Type B pancreatic cell (in vitro differentiated cells): ENCODE measurements at regions not wholly inside any gene's neighbourhood (a gene's known extent, or its start where the extent isn't known, plus 50 kb on each side); places are given as distances from the start of the nearest gene placed in this dataset.

Experiments
- DNase-seq: peaks from one replicate; pipeline ENCODE4 v3.0.0; 2021; ENCODE audit warnings: mixed read lengths; ENCODE audit not compliant: unreplicated experiment; ENCODE audit errors: extremely low spot score
- H3K27ac Mint-ChIP-seq: 2 replicates; pipeline ENCODE4 v1.8.0; 2021; ENCODE audit warnings: mild to moderate bottlenecking, mixed read lengths
- H3K27me3 Mint-ChIP-seq: 2 replicates; pipeline ENCODE4 v1.8.0; 2021; ENCODE audit warnings: mixed read lengths
- H3K36me3 Mint-ChIP-seq: 2 replicates; pipeline ENCODE4 v1.8.0; 2021; ENCODE audit warnings: mixed read lengths
- H3K4me1 Mint-ChIP-seq: one replicate; pipeline ENCODE4 v1.8.0; 2021; ENCODE audit warnings: mixed read lengths; ENCODE audit not compliant: unreplicated experiment
- H3K4me3 Mint-ChIP-seq: 2 replicates; pipeline ENCODE4 v1.8.0; 2021; ENCODE audit warnings: mild to moderate bottlenecking, mixed read lengths
- H3K9me3 Mint-ChIP-seq: 2 replicates; pipeline ENCODE4 v1.8.0; 2021; ENCODE audit warnings: mixed read lengths
- CTCF ChIP-seq: fragments of 200-600 bp; sonication (generic); conservative IDR thresholded peaks from 2 replicates; pipeline ENCODE4 v1.5.0; 2021; ENCODE audit warnings: antibody characterized with exemption, mild to moderate bottlenecking

- no peak for DNase-seq
- no peaks in the 10 kb centered on the region for H3K36me3 Mint-ChIP-seq
- TF ChIP-seq CTCF, result no peak
- no peaks in the 10 kb centered on the region for H3K9me3 Mint-ChIP-seq
- H3K4me1 Mint-ChIP-seq, result peaks cover 13% of the 10 kb centered on the region
- H3K27ac Mint-ChIP-seq, result no peak overlapping the region
- no peak overlapping the region for H3K4me3 Mint-ChIP-seq
- H3K27me3 Mint-ChIP-seq, result no peaks in the 10 kb centered on the region
Observed at GRCh38 chr5:124549891-124550436, 196.5 kb downstream of the ZNF608 start.

- Mint-ChIP-seq H3K4me3 (no peak overlapping the region), H3K36me3 (no peaks in the 10 kb centered on the region), H3K27ac (no peak overlapping the region), H3K27me3 (peaks cover 4% of the 10 kb centered on the region), H3K9me3 (no peaks in the 10 kb centered on the region), H3K4me1 (peaks cover 4% of the 10 kb centered on the region)
- DNase-seq, result no peak
- no peak for TF ChIP-seq CTCF
Observed at GRCh38 chr5:124546643-124547042, 199.8 kb downstream of the ZNF608 start.

- Mint-ChIP-seq H3K4me1 (no peaks in the 10 kb centered on the region), H3K27ac (no peak overlapping the region), H3K36me3 (no peaks in the 10 kb centered on the region), H3K27me3 (peaks cover 7% of the 10 kb centered on the region), H3K4me3 (no peak overlapping the region), H3K9me3 (peaks cover 4% of the 10 kb centered on the region)
- TF ChIP-seq CTCF, result no peak
- DNase-seq, result no peak
Observed at GRCh38 chr5:124544366-124545055, 201.9 kb downstream of the ZNF608 start.

GRCh38 chr5:124538931-124539330, 207.5 kb downstream of the ZNF608 start:
- H3K27ac Mint-ChIP-seq, result no peak overlapping the region
- no peak overlapping the region for H3K4me3 Mint-ChIP-seq
- peaks cover 7% of the 10 kb centered on the region for H3K27me3 Mint-ChIP-seq
- H3K36me3 Mint-ChIP-seq, result no peaks in the 10 kb centered on the region
- no peak for DNase-seq
- H3K4me1 Mint-ChIP-seq, result peaks cover 15% of the 10 kb centered on the region
- peaks cover 9% of the 10 kb centered on the region for H3K9me3 Mint-ChIP-seq
- no peak for TF ChIP-seq CTCF

GRCh38 chr5:124538191-124538590, 208.2 kb downstream of the ZNF608 start:
- H3K27me3 Mint-ChIP-seq, result peaks cover 7% of the 10 kb centered on the region
- no peak for DNase-seq
- no peak for TF ChIP-seq CTCF
- H3K36me3 Mint-ChIP-seq, result no peaks in the 10 kb centered on the region
- H3K4me1 Mint-ChIP-seq, result peaks cover 15% of the 10 kb centered on the region
- H3K4me3 Mint-ChIP-seq, result no peak overlapping the region
- H3K9me3 Mint-ChIP-seq, result peaks cover 12% of the 10 kb centered on the region
- no peak overlapping the region for H3K27ac Mint-ChIP-seq
